NCI-H526 (cell line): ENCODE measurements at regions not wholly inside any gene's neighbourhood (a gene's known extent, or its start where the extent isn't known, plus 50 kb on each side); places are given as distances from the start of the nearest gene placed in this dataset.
"Not testable (repeated sequence)": the region's sequence is repeated elsewhere in the genome, so short reads cannot be mapped to it uniquely, and the experiment has no call there.

Experiments used
- DNase-seq, 2 experiments: peaks; one replicate each; lab custom pipeline; 2025; lab: John Stamatoyannopoulos, UW

DNA sequence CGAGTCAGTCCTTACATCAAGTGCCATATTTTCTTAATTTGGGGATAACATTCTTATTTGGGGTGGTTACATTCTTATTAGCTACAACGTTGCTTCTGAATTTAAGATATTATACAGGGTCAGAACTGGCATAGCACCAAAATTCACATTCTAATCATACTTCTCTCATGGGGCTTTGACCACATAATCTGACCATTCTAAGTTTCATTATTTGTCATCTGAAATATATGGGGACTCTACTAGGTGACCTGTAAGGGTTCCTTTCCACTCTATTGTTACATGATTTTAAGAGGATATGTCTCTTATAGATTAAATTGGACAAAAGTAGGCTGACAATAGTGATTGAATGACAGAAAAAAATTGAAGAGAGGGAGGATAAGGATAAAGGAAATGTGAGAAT lies 536.5 kb downstream of the KCTD12 start:
- DNase-seq, result no peak

DNA sequence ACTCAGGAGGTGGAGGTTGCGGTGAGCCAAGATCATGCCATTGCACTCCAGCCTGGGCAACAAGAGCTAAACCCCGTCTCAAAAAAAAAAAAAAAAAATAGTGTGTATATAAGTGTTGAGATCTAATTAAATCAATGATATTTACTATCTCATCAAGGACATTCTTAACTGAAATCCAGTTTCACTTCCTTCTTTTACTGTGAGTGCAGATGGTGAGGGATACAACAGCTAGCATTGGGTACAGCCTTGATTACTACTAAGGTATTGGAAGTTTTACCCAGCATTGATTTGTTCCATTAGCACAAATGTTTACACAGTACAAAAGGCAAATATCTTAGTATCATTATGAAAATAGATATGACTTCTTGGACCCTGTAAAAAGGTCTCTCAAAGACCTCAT lies 546.6 kb downstream of the KCTD12 start:
- DNase-seq, result no peak

DNA sequence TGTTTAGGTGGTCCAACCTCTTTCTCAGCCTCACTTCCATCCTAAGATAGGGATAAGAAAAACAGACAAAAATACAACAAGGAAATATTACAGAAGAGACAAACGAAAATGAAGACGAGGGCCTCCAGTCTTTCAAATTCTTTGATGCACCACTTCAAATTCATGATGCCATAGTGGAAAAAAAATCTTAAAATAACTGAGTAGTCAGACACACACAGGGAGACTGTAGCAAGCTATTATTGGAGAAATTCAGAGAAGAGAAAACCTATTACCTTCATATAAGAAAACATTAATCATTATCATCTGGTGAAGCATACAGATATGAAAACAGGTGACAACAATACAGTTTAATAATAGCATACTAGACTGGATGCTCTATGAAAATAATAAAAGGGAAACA lies 548.2 kb downstream of the KCTD12 start:
- DNase-seq, result no peak

DNA sequence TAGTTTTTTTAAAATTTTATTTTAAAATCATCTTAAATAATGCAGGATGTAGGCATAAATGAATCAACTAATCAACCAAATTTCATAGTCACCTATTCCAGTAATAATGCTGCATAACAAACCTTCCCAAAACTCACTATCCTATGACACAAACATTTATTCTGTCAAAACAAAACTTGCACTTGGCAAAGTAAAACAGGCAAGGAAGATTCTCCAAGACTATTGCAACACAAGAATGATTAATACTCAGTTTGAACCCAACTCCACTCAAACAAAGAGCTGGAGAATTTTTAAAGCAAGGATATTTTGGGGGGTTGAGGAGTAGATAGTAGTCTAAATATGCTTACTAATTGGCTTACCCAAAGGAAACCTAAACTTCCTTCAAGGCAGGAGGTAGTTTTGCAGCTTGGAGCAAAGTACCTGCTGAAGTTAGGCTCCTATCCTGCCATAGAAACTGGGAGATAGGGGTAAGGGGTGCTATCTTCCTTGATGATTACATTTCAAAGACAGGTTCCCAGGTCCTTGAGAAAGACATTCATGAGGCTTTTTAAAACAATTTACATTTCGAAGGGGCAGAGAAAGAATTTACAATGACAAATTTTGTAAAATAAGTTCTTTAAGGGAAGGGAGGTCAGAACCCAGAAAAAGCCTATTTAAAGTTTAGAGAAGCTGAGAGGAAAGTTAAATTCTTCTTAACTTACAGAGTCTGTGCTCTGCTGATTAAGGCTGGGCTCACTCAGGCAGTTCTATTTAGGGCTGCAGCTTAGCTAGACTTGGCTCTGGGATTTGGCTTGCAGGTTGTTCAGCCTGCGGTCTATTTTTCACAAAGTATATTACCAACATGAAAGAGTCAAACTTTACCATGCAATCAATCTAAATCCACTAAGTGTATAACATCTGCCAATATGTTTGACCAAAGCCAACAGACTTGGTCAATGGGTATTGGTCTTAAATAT lies 549.0 kb downstream of the KCTD12 start:
- no peak for DNase-seq

DNA sequence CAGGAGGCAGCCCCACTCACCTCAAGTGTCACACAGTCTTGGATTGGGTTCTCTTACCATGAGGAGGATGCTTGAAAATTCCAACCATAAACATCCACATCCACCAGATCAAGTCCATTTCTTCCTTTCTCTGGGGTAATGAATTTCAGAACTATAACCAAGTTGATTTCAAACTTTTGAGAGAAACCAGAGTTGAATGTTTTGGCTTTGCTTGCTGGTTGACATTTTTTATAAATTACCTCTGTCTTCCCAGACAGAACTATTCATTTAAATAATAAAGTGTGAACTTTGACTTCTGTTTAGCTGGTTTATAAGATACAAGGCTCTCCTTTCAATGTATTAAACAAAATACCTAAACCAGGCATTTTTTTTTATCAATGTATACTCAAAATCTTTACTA lies 550.7 kb downstream of the KCTD12 start:
- DNase-seq, result no peak

DNA sequence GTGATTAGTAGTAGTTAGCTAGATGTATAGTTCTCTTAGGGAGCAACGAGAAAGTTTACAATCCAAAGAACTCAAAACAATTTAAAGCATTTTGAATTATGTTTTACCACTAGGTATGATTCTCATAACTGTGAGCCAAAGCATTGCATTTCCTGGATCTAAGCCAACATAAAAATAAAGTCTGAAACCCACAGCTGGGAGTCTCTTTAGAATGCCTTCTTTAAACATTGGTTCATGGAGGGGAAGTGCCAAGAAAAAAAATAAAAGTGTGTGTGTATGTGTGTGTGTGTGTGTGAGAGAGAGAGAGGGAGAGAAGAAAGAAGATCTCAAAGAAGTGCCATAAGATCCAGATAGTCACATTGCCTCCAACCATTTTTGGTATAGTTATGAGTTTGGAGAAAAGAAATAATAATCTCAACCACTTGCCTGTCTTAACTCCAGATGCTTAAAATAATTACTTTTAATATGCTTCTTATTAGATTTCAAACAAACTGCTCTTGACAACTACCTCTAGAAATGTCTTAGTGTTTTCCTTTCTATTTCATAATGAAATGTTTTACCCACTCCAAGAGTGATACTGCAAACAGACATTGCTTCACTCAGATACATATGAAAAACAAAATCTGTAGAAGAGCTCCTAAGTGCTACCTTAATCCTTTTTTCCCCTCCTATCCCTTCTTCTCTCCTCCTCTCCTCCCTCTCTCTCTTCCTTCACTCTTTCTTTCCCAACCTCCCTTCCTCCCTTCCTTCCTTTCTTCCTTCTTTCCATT lies 554.1 kb downstream of the KCTD12 start:
- no peak for DNase-seq

DNA sequence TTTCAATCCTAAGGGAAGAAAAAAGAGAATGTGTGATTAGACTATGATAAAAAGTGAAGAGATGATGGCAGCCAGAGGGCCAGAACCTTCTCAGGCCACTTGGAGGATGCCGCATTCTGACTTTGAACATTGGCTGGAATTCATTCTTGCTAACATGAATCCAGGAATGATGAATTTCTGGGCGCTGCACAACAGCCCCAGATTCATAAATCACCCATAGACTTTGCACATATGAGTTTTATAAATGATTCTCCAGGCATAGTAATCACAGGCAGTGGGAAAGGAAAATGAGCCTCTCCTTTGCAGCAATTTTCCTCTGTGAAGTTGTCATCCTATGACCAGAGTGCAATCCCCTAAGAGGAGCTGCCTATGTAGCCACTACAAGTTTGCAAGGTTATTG lies 555.4 kb downstream of the KCTD12 start:
- no peak for DNase-seq

DNA sequence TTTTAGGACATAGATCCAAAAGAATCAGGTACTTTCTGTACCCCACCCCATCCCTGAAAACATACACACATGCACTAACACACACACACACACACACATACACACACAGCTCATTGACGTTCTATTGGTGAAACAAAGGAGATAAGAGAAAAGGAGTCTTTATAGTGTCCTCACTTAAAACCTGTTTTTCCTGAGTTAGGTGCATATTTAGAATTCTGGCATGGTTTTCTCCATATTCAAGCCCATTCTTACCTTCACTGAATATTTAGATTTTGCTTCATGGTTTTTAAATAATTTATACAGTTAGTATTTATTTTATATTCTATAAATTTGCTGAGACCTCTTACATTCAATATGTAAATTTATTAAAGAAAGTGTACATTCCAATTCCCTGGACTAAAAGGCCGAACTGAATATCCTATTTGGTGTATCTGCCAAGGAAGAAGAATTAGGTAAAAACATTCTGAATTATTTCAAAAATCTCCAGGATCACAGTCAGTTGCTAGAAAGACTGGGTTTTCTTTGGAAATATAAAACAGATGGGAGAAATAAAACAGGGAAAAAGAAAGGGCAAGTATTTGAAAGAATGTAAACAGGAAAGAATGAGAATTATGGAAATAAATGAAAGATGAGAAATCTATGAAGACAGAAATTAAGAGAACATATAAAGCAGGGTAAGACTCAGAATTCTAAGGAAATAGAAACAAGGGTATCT lies 556.2 kb downstream of the KCTD12 start:
- DNase-seq, result no peak

DNA sequence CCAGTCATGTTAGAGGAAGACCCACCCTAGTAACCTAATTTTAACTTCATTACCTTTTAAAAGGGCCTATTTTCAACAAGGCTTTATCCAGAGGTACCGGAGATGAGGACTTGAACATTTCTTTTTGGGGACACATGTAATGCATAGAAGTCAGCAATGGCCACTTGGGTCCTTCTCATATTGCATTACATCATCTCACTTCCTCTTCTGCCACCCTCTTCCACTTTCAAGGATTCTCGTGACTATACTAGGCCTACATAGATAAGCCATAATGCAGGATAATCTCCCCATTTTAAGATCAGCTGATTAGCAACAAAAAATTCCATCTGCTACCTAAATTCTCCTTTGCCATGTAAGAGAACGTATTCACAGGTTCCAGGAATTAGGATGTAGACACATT lies 557.2 kb downstream of the KCTD12 start:
- DNase-seq, result no peak

DNA sequence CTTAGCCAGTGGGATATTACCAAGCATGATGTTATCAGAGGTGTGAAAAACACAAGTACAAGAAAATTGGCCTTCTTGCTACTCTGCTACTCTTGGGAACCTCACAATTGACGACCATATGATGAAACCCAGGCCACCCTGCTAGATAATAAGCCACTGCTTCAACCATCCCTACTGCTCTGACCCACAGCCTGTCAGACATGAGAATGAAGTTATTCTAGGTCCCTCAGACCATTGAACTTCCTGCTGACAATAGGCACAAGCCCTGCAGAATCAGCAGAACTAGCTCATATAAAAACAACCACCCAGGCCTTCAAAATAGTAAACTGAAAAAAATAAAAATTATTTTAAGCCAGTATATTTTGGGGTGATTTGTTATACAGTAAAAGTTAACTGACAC lies 559.9 kb downstream of the KCTD12 start:
- DNase-seq, result no peak

DNA sequence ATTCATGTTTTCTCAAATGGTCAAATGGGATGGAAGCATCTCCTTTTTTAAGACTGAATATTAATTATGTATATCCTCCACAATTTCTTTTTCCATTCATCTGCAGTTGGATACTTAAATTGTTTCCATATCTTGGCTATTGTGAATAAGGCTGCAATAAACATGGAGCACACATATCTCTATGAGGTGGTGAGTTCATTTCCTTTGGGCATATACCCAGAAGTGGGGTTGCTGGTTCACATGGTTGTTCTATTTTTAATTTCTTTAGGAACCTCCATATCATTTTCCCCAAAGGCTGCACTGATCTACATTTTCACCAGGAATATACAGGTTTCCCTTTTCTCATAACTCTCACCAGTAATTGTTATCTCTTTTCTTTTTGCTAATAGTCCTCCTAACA lies 566.3 kb downstream of the KCTD12 start:
- DNase-seq, result no peak

DNA sequence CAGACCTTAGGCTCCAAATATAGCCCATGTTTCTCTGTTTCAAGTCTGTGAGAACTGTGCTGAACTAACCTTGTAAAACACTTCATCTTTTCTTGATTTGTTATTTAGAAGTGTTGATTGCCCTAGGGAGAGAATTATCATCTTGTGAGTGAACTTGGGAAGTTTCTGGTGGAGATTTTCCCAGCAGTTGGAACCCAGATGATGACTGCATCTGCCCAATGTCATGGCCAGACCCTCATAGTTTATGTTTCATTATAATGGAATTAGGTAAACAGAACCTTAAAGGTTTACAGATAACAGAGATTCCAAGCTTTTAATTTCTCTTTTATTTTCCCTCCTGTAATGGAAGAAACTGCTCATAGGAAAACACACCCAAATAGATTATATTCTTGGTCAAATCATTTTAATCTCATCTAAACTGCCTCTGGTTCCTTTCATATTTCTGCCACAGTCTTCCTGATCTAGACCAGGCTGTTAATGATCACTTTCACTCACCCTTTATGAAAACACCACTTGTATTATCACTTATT lies 569.1 kb downstream of the KCTD12 start:
- DNase-seq, result no peak

DNA sequence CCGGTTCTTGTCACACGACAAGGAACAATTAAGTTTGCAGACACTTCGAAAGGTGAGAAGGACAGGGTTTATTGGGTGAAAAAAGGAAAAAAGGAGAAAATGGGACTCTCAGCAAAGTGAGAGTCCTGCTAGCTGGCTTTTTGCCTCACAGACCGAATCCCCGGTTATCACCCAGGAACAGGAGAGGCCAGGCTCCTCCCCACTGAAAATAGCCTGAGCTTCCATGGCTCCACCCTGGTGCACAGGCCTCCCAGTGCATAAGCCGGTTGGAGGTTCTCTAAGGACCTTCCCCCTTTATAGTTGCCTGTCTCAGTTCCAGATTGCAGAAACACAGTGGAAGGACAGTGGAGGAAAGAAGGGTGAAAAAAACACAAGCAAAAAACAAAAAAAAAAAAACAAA lies 571.7 kb downstream of the KCTD12 start:
- DNase-seq, result no peak

DNA sequence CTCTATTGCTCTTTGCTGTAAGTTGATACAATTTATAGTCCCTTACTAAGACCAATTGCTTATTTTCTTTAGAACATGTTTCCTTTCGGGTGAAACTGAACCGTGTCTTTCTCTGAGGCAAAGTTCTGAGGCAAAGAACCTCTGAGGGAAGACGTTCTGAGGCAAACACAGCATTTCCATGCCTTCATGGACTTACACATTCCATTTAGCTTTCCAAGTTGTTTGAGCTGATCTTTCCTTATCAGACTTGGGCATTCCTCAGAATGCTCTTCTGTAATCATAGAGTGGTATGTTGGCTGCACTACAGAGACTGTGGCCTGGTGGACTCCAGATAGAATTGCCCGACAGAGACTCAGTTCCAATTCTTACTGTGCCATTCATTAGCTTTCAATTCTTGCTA lies 579.1 kb downstream of the KCTD12 start:
- no peak for DNase-seq

DNA sequence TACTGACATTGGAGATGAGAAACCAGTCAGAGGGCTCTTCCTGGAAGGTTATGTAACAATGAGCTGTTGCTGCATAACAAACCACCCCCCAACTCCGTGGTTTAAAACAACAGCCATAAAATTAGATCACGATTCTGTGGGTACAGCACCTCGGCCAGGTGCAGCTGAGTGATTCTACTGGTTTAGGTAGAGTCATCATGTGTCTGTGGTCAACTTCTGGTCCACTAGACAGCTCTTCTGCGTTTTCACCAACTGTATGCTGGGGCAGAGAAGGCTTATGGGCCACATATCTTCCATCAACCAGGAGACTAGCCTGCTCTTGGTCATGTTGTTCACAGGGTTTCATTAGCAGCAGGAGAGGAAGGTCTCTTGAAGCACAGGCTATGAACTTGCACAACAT lies 585.5 kb downstream of the KCTD12 start:
- DNase-seq, result no peak

DNA sequence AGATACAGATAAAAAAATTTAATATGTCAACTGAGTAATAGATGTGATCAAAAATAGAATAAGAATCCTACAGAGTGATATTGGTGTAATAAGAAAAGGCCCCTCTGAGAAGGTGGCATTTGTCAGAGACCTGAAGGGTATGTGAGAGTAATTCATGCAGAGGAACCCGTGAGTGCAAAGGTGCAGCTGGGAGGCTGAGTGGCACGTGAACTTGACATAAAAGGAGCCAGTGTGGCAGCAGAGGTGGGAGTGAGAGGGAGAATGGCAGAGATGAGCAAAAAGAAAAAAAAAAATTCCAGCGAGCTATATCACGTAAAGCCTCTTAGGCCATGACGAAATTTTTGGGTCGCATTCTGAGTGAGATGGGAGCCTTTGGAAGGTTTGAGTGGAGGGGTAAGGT lies 588.9 kb downstream of the KCTD12 start:
- DNase-seq, result no peak

DNA sequence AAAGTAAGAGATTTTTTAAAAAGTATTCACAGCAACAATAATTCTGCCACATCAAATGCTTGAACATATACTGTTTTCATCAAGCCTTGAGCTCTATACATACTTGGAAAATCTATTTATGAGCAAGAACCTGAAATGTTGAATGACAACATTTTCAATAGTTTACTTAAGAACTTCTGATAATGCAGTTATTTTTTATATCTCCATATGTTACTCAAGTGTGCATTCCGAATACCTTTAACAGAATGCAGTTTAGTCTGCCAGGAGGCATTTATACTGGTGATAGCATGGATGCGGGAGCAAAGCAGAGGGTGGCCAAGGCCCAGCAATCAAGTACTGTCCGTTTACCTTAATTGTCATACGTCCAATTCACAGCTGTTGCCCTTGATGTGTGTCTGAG lies 589.5 kb downstream of the KCTD12 start:
- no peak for DNase-seq

DNA sequence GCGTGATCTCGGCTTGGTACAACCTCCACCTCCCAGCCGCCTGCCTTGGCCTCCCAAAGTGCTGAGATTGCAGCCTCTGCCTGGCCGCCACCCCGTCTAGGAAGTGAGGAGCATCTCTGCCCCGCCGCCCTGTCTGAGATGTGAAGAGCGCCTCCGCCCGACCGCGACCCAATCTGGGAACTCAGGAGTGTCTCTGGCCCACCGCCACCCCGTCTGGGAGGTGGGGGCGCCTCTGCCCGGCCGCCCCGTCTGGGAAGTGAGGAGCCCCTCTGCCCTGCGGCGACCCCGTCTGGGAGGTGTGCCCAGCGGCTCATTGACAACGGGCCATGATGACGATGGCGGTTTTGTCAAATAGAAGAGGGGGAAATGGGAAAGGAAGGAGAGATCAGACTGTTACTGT lies 591.2 kb downstream of the KCTD12 start:
- not testable (repeated sequence) for DNase-seq

DNA sequence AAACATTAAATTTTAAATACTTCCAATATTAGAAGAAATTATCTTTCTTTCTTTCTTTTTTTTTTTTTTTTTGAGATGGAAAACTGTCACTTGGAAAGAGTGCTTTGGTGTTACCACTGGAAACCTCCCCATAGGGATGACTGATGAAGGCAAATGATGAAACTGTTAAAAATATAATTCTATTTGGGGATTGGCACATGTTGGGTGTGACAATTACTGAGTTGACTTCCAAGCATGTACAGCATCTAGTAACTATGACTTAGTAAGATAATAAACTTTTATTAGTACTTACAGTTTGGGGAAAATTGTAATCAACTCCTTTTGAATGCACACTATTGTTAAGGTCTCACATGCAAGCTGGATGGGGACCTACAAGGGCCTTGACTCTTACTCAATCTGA lies 592.5 kb downstream of the KCTD12 start:
- DNase-seq, result no peak

DNA sequence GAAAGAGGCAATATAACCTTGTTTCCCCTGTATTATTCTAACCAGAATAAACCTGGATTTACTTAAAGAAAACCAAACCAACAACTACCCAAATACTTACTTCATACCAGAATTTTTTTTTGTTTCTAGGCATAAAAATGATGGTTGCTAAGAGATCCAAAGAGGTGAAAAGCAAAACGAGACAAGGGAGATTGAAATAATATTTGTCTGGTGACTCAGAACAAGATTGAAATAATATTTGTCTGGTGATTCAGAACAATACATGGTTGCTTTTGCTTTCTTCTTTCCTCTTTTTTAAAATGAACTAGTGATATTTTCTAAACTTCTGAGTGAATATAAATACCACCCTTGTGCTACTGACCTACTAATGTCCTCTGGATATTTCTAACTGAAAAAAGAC lies 592.9 kb downstream of the KCTD12 start:
- DNase-seq, result no peak

DNA sequence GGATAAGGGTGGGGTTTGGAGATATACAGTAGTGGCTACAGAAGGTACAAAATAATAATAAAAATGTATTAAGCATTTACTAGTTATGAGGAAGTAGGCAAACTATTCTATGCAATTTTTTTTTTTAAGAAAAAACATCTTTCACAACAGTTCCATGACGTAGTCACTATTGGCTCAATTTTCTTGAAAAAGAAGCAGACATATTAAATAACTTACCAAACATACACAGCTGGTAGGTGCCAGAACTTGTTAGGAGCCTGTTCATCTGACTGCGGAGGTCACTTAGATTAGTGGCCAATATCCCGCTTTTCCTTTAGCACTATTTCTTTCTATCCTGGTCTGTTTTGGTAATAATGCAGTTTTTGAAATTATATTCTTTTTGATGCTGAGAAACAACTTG lies 593.5 kb downstream of the KCTD12 start:
- no peak for DNase-seq

DNA sequence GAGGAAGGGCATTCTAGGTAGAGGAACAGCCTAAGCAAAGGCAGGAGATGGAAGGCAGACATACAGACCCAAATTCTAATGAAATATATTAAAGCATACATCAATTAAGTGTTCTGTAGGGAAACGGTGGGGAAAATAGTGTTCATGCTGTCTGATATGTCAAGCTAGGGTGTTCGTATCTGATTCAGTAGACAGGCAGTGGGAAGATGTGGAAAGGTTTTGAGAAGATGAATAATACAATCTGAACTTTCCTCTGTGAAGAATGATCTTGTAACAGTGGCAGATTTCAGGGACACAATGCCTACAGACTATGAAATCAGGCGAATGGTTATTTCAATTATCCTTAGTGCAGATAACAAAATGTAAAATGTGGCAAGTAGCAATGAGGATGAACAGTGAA lies 594.2 kb downstream of the KCTD12 start:
- no peak for DNase-seq
